ENCODE measurements at regions not wholly inside any gene's neighbourhood (a gene's known extent, or its start where the extent isn't known, plus 50 kb on each side); places are given as distances from the start of the nearest gene placed in this dataset.

DNA sequence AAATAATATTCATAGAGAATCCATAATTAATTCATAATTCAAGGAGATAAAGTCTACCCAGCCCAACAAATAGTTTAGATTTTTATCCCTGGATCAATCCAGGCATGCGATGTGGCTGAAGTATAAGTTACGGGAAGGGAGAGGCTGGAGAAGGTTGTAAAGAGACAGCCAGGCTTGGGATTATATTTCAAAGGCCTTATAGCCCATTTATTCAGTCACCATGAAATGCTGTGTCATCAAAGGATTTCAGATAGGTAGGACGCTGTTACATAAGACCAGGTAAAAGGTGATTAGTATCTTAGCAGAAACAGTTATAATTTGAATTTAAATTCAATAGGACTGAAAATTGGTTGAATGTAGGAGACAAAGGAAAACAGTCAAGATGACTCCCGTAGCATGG, 73.0 kb upstream of the NFKB1 start:
- TF ChIP-seq, protein P1, sequence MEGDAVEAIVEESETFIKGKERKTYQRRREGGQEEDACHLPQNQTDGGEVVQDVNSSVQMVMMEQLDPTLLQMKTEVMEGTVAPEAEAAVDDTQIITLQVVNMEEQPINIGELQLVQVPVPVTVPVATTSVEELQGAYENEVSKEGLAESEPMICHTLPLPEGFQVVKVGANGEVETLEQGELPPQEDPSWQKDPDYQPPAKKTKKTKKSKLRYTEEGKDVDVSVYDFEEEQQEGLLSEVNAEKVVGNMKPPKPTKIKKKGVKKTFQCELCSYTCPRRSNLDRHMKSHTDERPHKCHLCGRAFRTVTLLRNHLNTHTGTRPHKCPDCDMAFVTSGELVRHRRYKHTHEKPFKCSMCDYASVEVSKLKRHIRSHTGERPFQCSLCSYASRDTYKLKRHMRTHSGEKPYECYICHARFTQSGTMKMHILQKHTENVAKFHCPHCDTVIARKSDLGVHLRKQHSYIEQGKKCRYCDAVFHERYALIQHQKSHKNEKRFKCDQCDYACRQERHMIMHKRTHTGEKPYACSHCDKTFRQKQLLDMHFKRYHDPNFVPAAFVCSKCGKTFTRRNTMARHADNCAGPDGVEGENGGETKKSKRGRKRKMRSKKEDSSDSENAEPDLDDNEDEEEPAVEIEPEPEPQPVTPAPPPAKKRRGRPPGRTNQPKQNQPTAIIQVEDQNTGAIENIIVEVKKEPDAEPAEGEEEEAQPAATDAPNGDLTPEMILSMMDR (optimal IDR thresholded peaks at IDR 0.05 in 1 of 3, IDR thresholded peaks at IDR 0.05 in 1 of 3, conservative IDR thresholded peaks at IDR 0.05 in 1 of 3; ENCODE audit: extremely low read depth in 1 of 3, insufficient read depth in 2 of 3, low read length in 3 of 3): no peak
- no peak for TF ChIP-seq EZH2 (IDR thresholded peaks at IDR 0.05; ENCODE audit: low read length)

Data from keratinocyte (primary cell).